Suprapubic skin (tissue), 4 donors: ENCODE measurements at regions not wholly inside any gene's neighbourhood (a gene's known extent, or its start where the extent isn't known, plus 50 kb on each side); places are given as distances from the start of the nearest gene placed in this dataset.
A peak's percentile ranks its signal among the peaks of the same experiment; 100 is the strongest.

Source experiments
- DNase-seq, 2 donors: peaks; one replicate each; pipeline ENCODE4 v3.0.0-alpha.2; 2019; ENCODE audit warnings: low spot score in 2 of 2
- H3K27ac ChIP-seq: fragments of 200-600 bp; sonication (generic); one replicate; pipeline ENCODE4 v1.5.1; 2019
- H3K27me3 ChIP-seq: fragments of 200-600 bp; sonication (generic); one replicate; pipeline ENCODE4 v1.5.1; 2019
- H3K36me3 ChIP-seq: fragments of 200-600 bp; sonication (generic); one replicate; pipeline ENCODE4 v1.5.1; 2019
- H3K4me1 ChIP-seq: fragments of 200-600 bp; sonication (generic); one replicate; pipeline ENCODE4 v1.5.1; 2019
- H3K4me3 ChIP-seq: fragments of 200-600 bp; sonication (generic); one replicate; pipeline ENCODE4 v1.5.1; 2019; ENCODE audit warnings: mild to moderate bottlenecking
- H3K9me3 ChIP-seq: fragments of 200-600 bp; sonication (generic); one replicate; pipeline ENCODE4 v1.5.1; 2019
- CTCF ChIP-seq, 2 donors: fragments of 200-600 bp in 1 of 2; fragments of 450-650 bp in 1 of 2; sonication (generic) in 1 of 2; IDR thresholded peaks; one replicate each; pipeline ENCODE4 v1.5.1; 2016 to 2019; ENCODE audit warnings: antibody characterized with exemption in 2 of 2, mild to moderate bottlenecking in 1 of 2, moderate library complexity in 1 of 2
- EP300 ChIP-seq: sonication (generic); formaldehyde crosslinking; IDR thresholded peaks from one replicate; pipeline ENCODE4 v1.6.1; 2017; ENCODE audit warnings: antibody characterized with exemption
- POLR2A ChIP-seq, 2 donors: fragments of 450-650 bp; IDR thresholded peaks; one replicate each; pipeline ENCODE4 v1.6.1; 2017; ENCODE audit warnings: antibody characterized with exemption in 2 of 2, mild to moderate bottlenecking in 2 of 2, moderate library complexity in 2 of 2
- POLR2AphosphoS5 ChIP-seq, 3 donors: sonication (generic); formaldehyde crosslinking; IDR thresholded peaks; one replicate each; pipeline ENCODE4 v1.6.1; 2017; ENCODE audit warnings: antibody characterized with exemption in 3 of 3
- WGBS: methylation state at CpG from one replicate; pipeline ENCODE4 v1.1.5; 2018; 5-methylcytosine and 5-hydroxymethylcytosine counted together

GRCh38 chr12:69019910-69020309, 86.9 kb upstream of the CPM start:
- no peak for TF ChIP-seq POLR2AphosphoS5 (IDR thresholded peaks at IDR 0.05)
- TF ChIP-seq EP300 = no peak
- TF ChIP-seq POLR2A (IDR thresholded peaks at IDR 0.05) = no peak
- TF ChIP-seq CTCF (IDR thresholded peaks at IDR 0.05) = no peak
- Histone ChIP-seq H3K36me3 (no peaks in the 10 kb centered on the region), H3K27me3 (no peaks in the 10 kb centered on the region), H3K9me3 (no peaks in the 10 kb centered on the region), H3K4me1 (peaks cover 10% of the 10 kb centered on the region), H3K27ac (no peak overlapping the region), H3K4me3 (no peak overlapping the region)
- no peak for DNase-seq

- no peak overlapping the region for H3K4me3 ChIP-seq
- no peak overlapping the region for H3K27ac ChIP-seq
- DNase-seq = no peak
Measured at GRCh38 chr12:69022674-69023073, 89.7 kb upstream of the CPM start.

GRCh38 chr12:69023840-69024239, 90.9 kb upstream of the CPM start:
- no peaks in the 10 kb centered on the region for H3K27me3 ChIP-seq
- H3K9me3 ChIP-seq = no peaks in the 10 kb centered on the region
- no peaks in the 10 kb centered on the region for H3K36me3 ChIP-seq
- H3K4me3 ChIP-seq = no peak overlapping the region
- TF ChIP-seq EP300 = no peak
- no peak for TF ChIP-seq POLR2AphosphoS5 (IDR thresholded peaks at IDR 0.05)
- no peak for TF ChIP-seq POLR2A (IDR thresholded peaks at IDR 0.05)
- no peak for TF ChIP-seq CTCF (IDR thresholded peaks at IDR 0.05)
- H3K27ac ChIP-seq = no peak overlapping the region
- no peak for DNase-seq
- 65% methylated on average over 5 of the region's 5 CpGs for WGBS
- peaks cover 14% of the 10 kb centered on the region for H3K4me1 ChIP-seq

More at GRCh38 chr12:69022674-69023073, 89.7 kb upstream of the CPM start:
- 98% methylated on average over 4 of the region's 4 CpGs for WGBS
- Histone ChIP-seq H3K4me1 (peaks cover 14% of the 10 kb centered on the region), H3K36me3 (no peaks in the 10 kb centered on the region), H3K27me3 (no peaks in the 10 kb centered on the region), H3K9me3 (no peaks in the 10 kb centered on the region)
- TF ChIP-seq CTCF (IDR thresholded peaks at IDR 0.05) (no peak), POLR2A (IDR thresholded peaks at IDR 0.05) (no peak), POLR2AphosphoS5 (IDR thresholded peaks at IDR 0.05) (no peak), EP300 (no peak)

GRCh38 chr12:69024413-69024812, 91.4 kb upstream of the CPM start:
- Histone ChIP-seq H3K4me1 (peaks cover 19% of the 10 kb centered on the region), H3K27ac (peak overlapping the region; percentile 76), H3K9me3 (no peaks in the 10 kb centered on the region), H3K36me3 (no peaks in the 10 kb centered on the region), H3K4me3 (no peak overlapping the region), H3K27me3 (no peaks in the 10 kb centered on the region)
- 45% methylated on average over 7 of the region's 7 CpGs for WGBS
- no peak for TF ChIP-seq POLR2A (IDR thresholded peaks at IDR 0.05)
- TF ChIP-seq POLR2AphosphoS5 (IDR thresholded peaks at IDR 0.05) = peak in 2 of 3 donors; percentile 31 to 56
- no peak for TF ChIP-seq EP300
- no peak for TF ChIP-seq CTCF (IDR thresholded peaks at IDR 0.05)
- peak; percentile 81 to 83 for DNase-seq

- H3K4me3 ChIP-seq = no peak overlapping the region
- TF ChIP-seq CTCF (IDR thresholded peaks at IDR 0.05) (no peak), EP300 (no peak), POLR2AphosphoS5 (IDR thresholded peaks at IDR 0.05) (no peak), POLR2A (IDR thresholded peaks at IDR 0.05) (no peak)
- H3K27ac ChIP-seq = peak overlapping the region; percentile 76
- no peaks in the 10 kb centered on the region for H3K27me3 ChIP-seq
- 35% methylated on average over 4 of the region's 4 CpGs for WGBS
- no peaks in the 10 kb centered on the region for H3K9me3 ChIP-seq
- H3K4me1 ChIP-seq = peaks cover 19% of the 10 kb centered on the region
- DNase-seq = no peak
- no peaks in the 10 kb centered on the region for H3K36me3 ChIP-seq
Measured at GRCh38 chr12:69024907-69025306, 91.9 kb upstream of the CPM start.
